ENCODE measurements at regions not wholly inside any gene's neighbourhood (a gene's known extent, or its start where the extent isn't known, plus 50 kb on each side); places are given as distances from the start of the nearest gene placed in this dataset.

DNA sequence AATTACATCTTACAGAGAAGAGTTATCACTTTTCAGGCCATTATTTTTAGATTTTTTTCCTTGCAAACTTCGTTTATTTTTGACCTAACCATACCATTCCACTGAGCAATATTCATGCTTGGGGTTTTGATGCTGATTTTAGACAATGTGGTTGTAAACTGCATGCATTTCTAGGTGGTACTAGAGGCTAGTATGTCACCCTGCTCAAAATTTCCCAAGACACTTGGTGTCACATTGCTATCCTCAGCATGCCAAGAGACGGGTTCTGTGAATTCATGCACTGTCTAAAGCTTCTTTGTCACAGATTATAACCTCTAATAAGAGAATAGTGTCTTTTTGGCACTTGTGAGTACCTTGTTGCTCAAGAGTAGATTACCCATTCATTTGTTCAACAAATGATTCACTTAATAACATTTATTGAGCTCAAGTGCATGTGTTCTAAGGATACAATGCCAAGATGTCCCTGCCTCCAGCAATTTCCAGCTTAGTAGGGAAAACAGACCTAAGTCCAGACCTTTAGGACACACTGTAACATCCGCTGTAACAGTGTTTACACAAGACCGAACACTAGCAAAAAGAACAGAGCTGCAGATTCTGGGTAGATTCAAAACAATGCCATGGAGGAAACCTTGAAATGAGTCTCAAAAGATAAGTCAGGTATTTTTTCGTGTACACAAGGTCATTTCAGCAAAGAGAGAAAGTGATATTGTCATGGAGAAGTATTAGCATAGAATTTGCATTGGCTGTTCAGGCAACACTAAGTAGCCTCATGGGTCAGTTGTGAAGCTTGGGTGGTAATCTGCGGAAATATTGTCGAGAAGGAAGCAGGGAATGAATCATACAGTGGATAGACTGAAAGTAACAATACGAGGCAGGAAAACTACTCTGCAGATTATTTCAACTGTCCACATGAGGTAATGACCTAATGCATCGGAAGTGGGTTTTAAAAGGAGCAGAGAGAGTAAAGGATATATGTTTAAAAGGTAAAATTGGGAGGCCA lies 515.1 kb upstream of the ZFP42 start:
- TF ChIP-seq, protein P1, sequence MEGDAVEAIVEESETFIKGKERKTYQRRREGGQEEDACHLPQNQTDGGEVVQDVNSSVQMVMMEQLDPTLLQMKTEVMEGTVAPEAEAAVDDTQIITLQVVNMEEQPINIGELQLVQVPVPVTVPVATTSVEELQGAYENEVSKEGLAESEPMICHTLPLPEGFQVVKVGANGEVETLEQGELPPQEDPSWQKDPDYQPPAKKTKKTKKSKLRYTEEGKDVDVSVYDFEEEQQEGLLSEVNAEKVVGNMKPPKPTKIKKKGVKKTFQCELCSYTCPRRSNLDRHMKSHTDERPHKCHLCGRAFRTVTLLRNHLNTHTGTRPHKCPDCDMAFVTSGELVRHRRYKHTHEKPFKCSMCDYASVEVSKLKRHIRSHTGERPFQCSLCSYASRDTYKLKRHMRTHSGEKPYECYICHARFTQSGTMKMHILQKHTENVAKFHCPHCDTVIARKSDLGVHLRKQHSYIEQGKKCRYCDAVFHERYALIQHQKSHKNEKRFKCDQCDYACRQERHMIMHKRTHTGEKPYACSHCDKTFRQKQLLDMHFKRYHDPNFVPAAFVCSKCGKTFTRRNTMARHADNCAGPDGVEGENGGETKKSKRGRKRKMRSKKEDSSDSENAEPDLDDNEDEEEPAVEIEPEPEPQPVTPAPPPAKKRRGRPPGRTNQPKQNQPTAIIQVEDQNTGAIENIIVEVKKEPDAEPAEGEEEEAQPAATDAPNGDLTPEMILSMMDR (IDR thresholded peaks at IDR 0.05; ENCODE audit: insufficient read depth, low read length): no peak
- TF ChIP-seq, protein P2, sequence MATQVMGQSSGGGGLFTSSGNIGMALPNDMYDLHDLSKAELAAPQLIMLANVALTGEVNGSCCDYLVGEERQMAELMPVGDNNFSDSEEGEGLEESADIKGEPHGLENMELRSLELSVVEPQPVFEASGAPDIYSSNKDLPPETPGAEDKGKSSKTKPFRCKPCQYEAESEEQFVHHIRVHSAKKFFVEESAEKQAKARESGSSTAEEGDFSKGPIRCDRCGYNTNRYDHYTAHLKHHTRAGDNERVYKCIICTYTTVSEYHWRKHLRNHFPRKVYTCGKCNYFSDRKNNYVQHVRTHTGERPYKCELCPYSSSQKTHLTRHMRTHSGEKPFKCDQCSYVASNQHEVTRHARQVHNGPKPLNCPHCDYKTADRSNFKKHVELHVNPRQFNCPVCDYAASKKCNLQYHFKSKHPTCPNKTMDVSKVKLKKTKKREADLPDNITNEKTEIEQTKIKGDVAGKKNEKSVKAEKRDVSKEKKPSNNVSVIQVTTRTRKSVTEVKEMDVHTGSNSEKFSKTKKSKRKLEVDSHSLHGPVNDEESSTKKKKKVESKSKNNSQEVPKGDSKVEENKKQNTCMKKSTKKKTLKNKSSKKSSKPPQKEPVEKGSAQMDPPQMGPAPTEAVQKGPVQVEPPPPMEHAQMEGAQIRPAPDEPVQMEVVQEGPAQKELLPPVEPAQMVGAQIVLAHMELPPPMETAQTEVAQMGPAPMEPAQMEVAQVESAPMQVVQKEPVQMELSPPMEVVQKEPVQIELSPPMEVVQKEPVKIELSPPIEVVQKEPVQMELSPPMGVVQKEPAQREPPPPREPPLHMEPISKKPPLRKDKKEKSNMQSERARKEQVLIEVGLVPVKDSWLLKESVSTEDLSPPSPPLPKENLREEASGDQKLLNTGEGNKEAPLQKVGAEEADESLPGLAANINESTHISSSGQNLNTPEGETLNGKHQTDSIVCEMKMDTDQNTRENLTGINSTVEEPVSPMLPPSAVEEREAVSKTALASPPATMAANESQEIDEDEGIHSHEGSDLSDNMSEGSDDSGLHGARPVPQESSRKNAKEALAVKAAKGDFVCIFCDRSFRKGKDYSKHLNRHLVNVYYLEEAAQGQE (IDR thresholded peaks at IDR 0.05; ENCODE audit: insufficient replicate concordance, low read depth): no peak
- TF ChIP-seq POLR2AphosphoS5 (IDR thresholded peaks at IDR 0.05; ENCODE audit: low read depth) (no peak), SPI1 (IDR thresholded peaks at IDR 0.05; ENCODE audit: borderline replicate concordance, low read depth) (no peak)
